HG03521 (cell line): ENCODE measurements at regions not wholly inside any gene's neighbourhood (a gene's known extent, or its start where the extent isn't known, plus 50 kb on each side); places are given as distances from the start of the nearest gene placed in this dataset.

Experiments used
- ATAC-seq: cut with Tn5 transposase; IDR thresholded peaks from one replicate; pipeline ENCODE4 v1.9.1; 2021; ENCODE audit warnings: mild to moderate bottlenecking, moderate library complexity; ENCODE audit not compliant: unreplicated experiment

GRCh38 chr13:106859533-106859904 lies 291.6 kb upstream of the ARGLU1 start:
- ATAC-seq: no peak

GRCh38 chr13:106858903-106859532 lies 291.1 kb upstream of the ARGLU1 start:
- no peak for ATAC-seq

- ATAC-seq: no peak
Observed at GRCh38 chr13:106852436-106852835, 284.5 kb upstream of the ARGLU1 start.

- ATAC-seq: no peak
Observed at GRCh38 chr13:106850973-106851650, 283.2 kb upstream of the ARGLU1 start.

- ATAC-seq: no peak
Observed at GRCh38 chr13:106846571-106847448, 278.9 kb upstream of the ARGLU1 start.

GRCh38 chr13:106836186-106836802 lies 268.4 kb upstream of the ARGLU1 start:
- no peak for ATAC-seq

GRCh38 chr13:106835477-106835876 lies 267.5 kb upstream of the ARGLU1 start:
- ATAC-seq: no peak

- no peak for ATAC-seq
Observed at GRCh38 chr13:106821979-106822378, 254.0 kb upstream of the ARGLU1 start.

- no peak for ATAC-seq
Observed at GRCh38 chr13:106819413-106820180, 251.7 kb upstream of the ARGLU1 start.

GRCh38 chr13:106818971-106819370 lies 251.0 kb upstream of the ARGLU1 start:
- no peak for ATAC-seq

GRCh38 chr13:106815545-106815944 lies 247.6 kb upstream of the ARGLU1 start:
- ATAC-seq: no peak

GRCh38 chr13:106814463-106814862 lies 246.5 kb upstream of the ARGLU1 start:
- ATAC-seq: no peak

GRCh38 chr13:106810069-106810468 lies 242.1 kb upstream of the ARGLU1 start:
- no peak for ATAC-seq

GRCh38 chr13:106804991-106805390 lies 237.1 kb upstream of the ARGLU1 start:
- ATAC-seq: no peak

GRCh38 chr13:106802917-106803316 lies 235.0 kb upstream of the ARGLU1 start:
- ATAC-seq: no peak

GRCh38 chr13:106799781-106800335 lies 231.9 kb upstream of the ARGLU1 start:
- no peak for ATAC-seq

- no peak for ATAC-seq
Observed at GRCh38 chr13:106797081-106797640, 229.2 kb upstream of the ARGLU1 start.

GRCh38 chr13:106796280-106797047 lies 228.5 kb upstream of the ARGLU1 start:
- ATAC-seq: no peak

GRCh38 chr13:106795847-106796246 lies 227.9 kb upstream of the ARGLU1 start:
- ATAC-seq: no peak
